PC-3 (cell line): ENCODE measurements at regions not wholly inside any gene's neighbourhood (a gene's known extent, or its start where the extent isn't known, plus 50 kb on each side); places are given as distances from the start of the nearest gene placed in this dataset.

Experiments
- EZH2 ChIP-seq: fragments of 300-600 bp; sonication (generic); IDR thresholded peaks from one replicate; pipeline ENCODE4 v1.6.1; 2017; ENCODE audit warnings: antibody characterized with exemption, mild to moderate bottlenecking, low read length; ENCODE audit not compliant: unreplicated experiment
- EZH2phosphoT487 ChIP-seq: fragments of 300-600 bp; sonication (generic); IDR thresholded peaks from 2 replicates; pipeline ENCODE4 v1.6.1; 2018; ENCODE audit warnings: mild to moderate bottlenecking, antibody characterized with exemption, low read length, borderline replicate concordance
- TF ChIP-seq, protein P1 (sequence below): fragments of 300-600 bp; sonication (generic); conservative IDR thresholded peaks from 2 replicates; pipeline ENCODE4 v1.5.1; 2017; ENCODE audit warnings: antibody characterized with exemption, low read depth, mild to moderate bottlenecking, low read length

DNA sequence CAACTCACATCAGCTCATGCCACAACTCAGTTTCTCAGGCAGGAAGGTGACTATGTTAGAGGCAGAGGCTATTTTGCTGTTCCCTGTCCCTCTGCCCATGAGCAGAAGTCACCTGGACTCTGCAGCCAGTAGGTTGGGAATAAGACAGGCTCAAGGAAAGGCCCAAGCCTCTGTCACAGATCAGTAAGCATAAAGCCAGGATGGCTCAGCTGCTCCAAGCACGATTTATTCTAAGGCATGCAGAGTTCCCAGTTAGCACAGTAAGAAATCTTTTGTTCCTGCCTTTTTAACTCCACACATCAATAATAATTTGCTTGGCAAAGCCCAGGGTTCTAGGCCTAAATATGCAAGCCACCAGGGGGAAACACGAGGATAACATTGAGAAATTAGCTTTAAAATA, 249.0 kb upstream of the ADRA1B start:
- TF ChIP-seq, protein P1, sequence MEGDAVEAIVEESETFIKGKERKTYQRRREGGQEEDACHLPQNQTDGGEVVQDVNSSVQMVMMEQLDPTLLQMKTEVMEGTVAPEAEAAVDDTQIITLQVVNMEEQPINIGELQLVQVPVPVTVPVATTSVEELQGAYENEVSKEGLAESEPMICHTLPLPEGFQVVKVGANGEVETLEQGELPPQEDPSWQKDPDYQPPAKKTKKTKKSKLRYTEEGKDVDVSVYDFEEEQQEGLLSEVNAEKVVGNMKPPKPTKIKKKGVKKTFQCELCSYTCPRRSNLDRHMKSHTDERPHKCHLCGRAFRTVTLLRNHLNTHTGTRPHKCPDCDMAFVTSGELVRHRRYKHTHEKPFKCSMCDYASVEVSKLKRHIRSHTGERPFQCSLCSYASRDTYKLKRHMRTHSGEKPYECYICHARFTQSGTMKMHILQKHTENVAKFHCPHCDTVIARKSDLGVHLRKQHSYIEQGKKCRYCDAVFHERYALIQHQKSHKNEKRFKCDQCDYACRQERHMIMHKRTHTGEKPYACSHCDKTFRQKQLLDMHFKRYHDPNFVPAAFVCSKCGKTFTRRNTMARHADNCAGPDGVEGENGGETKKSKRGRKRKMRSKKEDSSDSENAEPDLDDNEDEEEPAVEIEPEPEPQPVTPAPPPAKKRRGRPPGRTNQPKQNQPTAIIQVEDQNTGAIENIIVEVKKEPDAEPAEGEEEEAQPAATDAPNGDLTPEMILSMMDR = no peak
- TF ChIP-seq EZH2 = no peak
- TF ChIP-seq EZH2phosphoT487 = no peak
